PC-9 (cell line): ENCODE measurements at regions not wholly inside any gene's neighbourhood (a gene's known extent, or its start where the extent isn't known, plus 50 kb on each side); places are given as distances from the start of the nearest gene placed in this dataset.

Experiments
- BruUV-seq: library from RNA; stranded (reverse); fragments of 400-500 nt; replicated peaks from 2 replicates; lab custom pipeline; 2021; lab: Mats Ljungman, UMichigan
- CTCF ChIA-PET: fragments of 300-600 bp; sonication (Branson Sonifier 250); formaldehyde crosslinking; loops from one replicate; lab custom pipeline; 2022; ENCODE audit warnings: antibody characterized with exemption; lab: Charles Lee
- POLR2A ChIA-PET: fragments of 300-600 bp; sonication (Branson Sonifier 250); formaldehyde crosslinking; loops from one replicate; lab custom pipeline; 2022; ENCODE audit warnings: antibody characterized with exemption; ENCODE audit not compliant: unreplicated experiment; lab: Charles Lee
- DNase-seq, 2 experiments: peaks; one replicate each; pipeline versions ENCODE4 v3.0.0 to v3.0.0-alpha.2; 2015 to 2022; ENCODE audit warnings: mixed read lengths in 1 of 2
- H2AFZ ChIP-seq: fragments of 200-600 bp; sonication (generic); 2 replicates; pipeline ENCODE4 v1.8.1; 2017; ENCODE audit warnings: antibody characterized with exemption
- H3F3A ChIP-seq: fragments of 200-600 bp; sonication (generic); 2 replicates; pipeline ENCODE4 v1.8.1; 2017; ENCODE audit warnings: antibody characterized with exemption, mild to moderate bottlenecking, low read depth; ENCODE audit not compliant: insufficient read depth
- H3K27ac ChIP-seq: fragments of 200-600 bp; sonication (generic); 2 replicates; pipeline ENCODE4 v1.6.1; 2016; ENCODE audit warnings: mixed run types
- H3K27me3 ChIP-seq: fragments of 200-600 bp; sonication (generic); 2 replicates; pipeline ENCODE4 v1.6.1; 2016; ENCODE audit warnings: low read depth, mixed run types; ENCODE audit not compliant: insufficient read depth
- H3K36me3 ChIP-seq: fragments of 200-600 bp; sonication (generic); 2 replicates; pipeline ENCODE4 v1.6.1; 2016; ENCODE audit warnings: low read depth, mixed run types
- H3K4me1 ChIP-seq: fragments of 200-600 bp; sonication (generic); replicated peaks from 2 replicates; pipeline ENCODE4 v1.6.1; 2016; ENCODE audit warnings: mixed run types; ENCODE audit not compliant: insufficient read depth
- H3K4me2 ChIP-seq: fragments of 200-600 bp; sonication (generic); 2 replicates; pipeline ENCODE4 v1.6.1; 2017; ENCODE audit warnings: mixed run types
- H3K4me3 ChIP-seq: fragments of 200-600 bp; sonication (generic); 2 replicates; pipeline ENCODE4 v1.6.1; 2016; ENCODE audit warnings: mixed run types
- H3K79me2 ChIP-seq: fragments of 200-600 bp; sonication (generic); 2 replicates; pipeline ENCODE4 v1.6.1; 2017; ENCODE audit warnings: low read depth, mixed run types
- H3K9me2 ChIP-seq: fragments of 200-600 bp; sonication (generic); 2 replicates; pipeline ENCODE4 v1.8.1; 2017; ENCODE audit warnings: mild to moderate bottlenecking; ENCODE audit not compliant: insufficient read depth
- H3K9me3 ChIP-seq: fragments of 200-600 bp; sonication (generic); 2 replicates; pipeline ENCODE4 v1.8.1; 2016; ENCODE audit warnings: low read depth; ENCODE audit not compliant: insufficient read depth
- H4K20me1 ChIP-seq: fragments of 200-600 bp; sonication (generic); 2 replicates; pipeline ENCODE4 v1.8.1; 2017; ENCODE audit not compliant: insufficient read depth
- CTCF ChIP-seq: fragments of 200-600 bp; sonication (generic); conservative IDR thresholded peaks from 2 replicates; pipeline ENCODE4 v1.6.1; 2017; ENCODE audit warnings: mixed run types, antibody characterized with exemption, mild to moderate bottlenecking, moderate library complexity
- EZH2 ChIP-seq: fragments of 200-600 bp; sonication (generic); IDR thresholded peaks from 2 replicates; pipeline ENCODE4 v1.8.0; 2017; ENCODE audit warnings: antibody characterized with exemption, low read depth
- intact Hi-C: fragments of 100-400 bp; cut with micrococcal nuclease; formaldehyde crosslinking; loops from one replicate; pipeline ENCODE4 v1.10.0; 2022; ENCODE audit not compliant: unreplicated experiment

DNA sequence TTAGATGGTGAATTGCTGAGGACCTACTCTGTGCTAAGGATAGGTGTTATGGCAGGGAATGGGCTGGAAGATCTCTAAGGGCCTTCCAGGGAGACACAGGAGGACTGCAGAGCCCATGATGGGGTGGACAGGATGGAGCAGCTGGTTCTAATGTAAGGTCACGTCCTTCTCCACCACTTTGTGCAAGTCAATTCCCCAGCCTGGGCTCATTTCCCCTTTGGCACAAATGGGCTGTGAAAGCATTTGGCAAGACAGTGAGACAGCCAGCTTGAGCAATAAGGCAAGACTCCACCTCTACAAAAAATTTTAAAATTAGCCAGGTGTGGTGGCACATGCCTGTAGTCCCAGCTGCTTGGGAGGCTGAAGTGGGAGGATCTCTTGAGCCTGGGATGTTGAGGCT is 81.4 kb upstream of the THY1 start:
- BruUV-seq = no TSS peak
- intact Hi-C loops = no loop called here
- POLR2A ChIA-PET = no interaction called here
- Histone ChIP-seq H2AFZ (no peak overlapping the region), H3K9me3 (no peaks in the 10 kb centered on the region), H3K4me3 (no peak overlapping the region), H3K9me2 (no peaks in the 10 kb centered on the region), H3K4me1 (no peaks in the 10 kb centered on the region), H3K27me3 (peaks cover 55% of the 10 kb centered on the region), H3K27ac (no peak overlapping the region), H3K4me2 (no peak overlapping the region), H3F3A (no peaks in the 10 kb centered on the region), H3K36me3 (no peaks in the 10 kb centered on the region), H3K79me2 (no peaks in the 10 kb centered on the region), H4K20me1 (no peaks in the 10 kb centered on the region)
- no peak for DNase-seq
- TF ChIP-seq CTCF (no peak), EZH2 (no peak)
- CTCF ChIA-PET = no interaction called here

- no peak for DNase-seq
- H3K9me3 ChIP-seq = no peaks in the 10 kb centered on the region
- H3K4me3 ChIP-seq = no peak overlapping the region
- BruUV-seq = no TSS peak
- H3K36me3 ChIP-seq = no peaks in the 10 kb centered on the region
- no peaks in the 10 kb centered on the region for H3K79me2 ChIP-seq
- peaks cover 80% of the 10 kb centered on the region for H3K27me3 ChIP-seq
- no peak overlapping the region for H3K4me2 ChIP-seq
- H4K20me1 ChIP-seq = no peaks in the 10 kb centered on the region
- H3K27ac ChIP-seq = no peak overlapping the region
- no peaks in the 10 kb centered on the region for H3K9me2 ChIP-seq
- no peaks in the 10 kb centered on the region for H3K4me1 ChIP-seq
- ChIA-PET CTCF (no interaction called here), POLR2A (no interaction called here)
- H3F3A ChIP-seq = no peaks in the 10 kb centered on the region
- no peak overlapping the region for H2AFZ ChIP-seq
- intact Hi-C loops = no loop called here
- TF ChIP-seq CTCF = no peak
- no peak for TF ChIP-seq EZH2
These were observed 78.9 kb upstream of the THY1 start for GRCh38 chr11:119501777-119502405.

GRCh38 chr11:119497717-119498116 is 74.7 kb upstream of the THY1 start:
- BruUV-seq = no TSS peak
- POLR2A ChIA-PET = no interaction called here
- H3K4me1 ChIP-seq = no peaks in the 10 kb centered on the region

More at GRCh38 chr11:119497717-119498116, 74.7 kb upstream of the THY1 start:
- no peaks in the 10 kb centered on the region for H4K20me1 ChIP-seq
- H3K9me2 ChIP-seq = no peaks in the 10 kb centered on the region
- no peak overlapping the region for H3K4me3 ChIP-seq
- H3K4me2 ChIP-seq = no peak overlapping the region
- no peaks in the 10 kb centered on the region for H3K36me3 ChIP-seq
- no peaks in the 10 kb centered on the region for H3K9me3 ChIP-seq
- no peak overlapping the region for H2AFZ ChIP-seq
- intact Hi-C loops = no loop called here
- no peak for DNase-seq
- H3F3A ChIP-seq = no peaks in the 10 kb centered on the region
- peaks cover 95% of the 10 kb centered on the region for H3K27me3 ChIP-seq
- no peak overlapping the region for H3K27ac ChIP-seq
- H3K79me2 ChIP-seq = no peaks in the 10 kb centered on the region
- CTCF ChIA-PET = no interaction called here
- no peak for TF ChIP-seq CTCF
- no peak for TF ChIP-seq EZH2
